ENCODE measurements at regions not wholly inside any gene's neighbourhood (a gene's known extent, or its start where the extent isn't known, plus 50 kb on each side); places are given as distances from the start of the nearest gene placed in this dataset.

GRCh38 chr2:66382091-66382490 lies 52.8 kb upstream of the MEIS1 start:
- Histone ChIP-seq H3K27ac (replicated peaks) (no peak overlapping the region), H3K27me3 (ENCODE audit: insufficient read depth, poor library complexity, severe bottlenecking) (no peaks in the 10 kb centered on the region), H3K4me3 (replicated peaks; ENCODE audit: insufficient read depth, low read length) (no peak overlapping the region)
- TF ChIP-seq SPI1 (IDR thresholded peaks at IDR 0.05; ENCODE audit: borderline replicate concordance, low read depth): no peak
- no peak for DNase-seq (ENCODE audit: low read depth in 1 of 2, low spot score in 1 of 2)

- no peak for DNase-seq (ENCODE audit: low read depth in 1 of 2, low spot score in 1 of 2)
- H3K4me3 ChIP-seq (replicated peaks; ENCODE audit: insufficient read depth, low read length): no peak overlapping the region
- no peak overlapping the region for H3K27ac ChIP-seq (replicated peaks)
- no peaks in the 10 kb centered on the region for H3K27me3 ChIP-seq (ENCODE audit: insufficient read depth, poor library complexity, severe bottlenecking)
- TF ChIP-seq CTCF (IDR thresholded peaks at IDR 0.05; ENCODE audit: insufficient read depth, low read length) (no peak), SPI1 (IDR thresholded peaks at IDR 0.05; ENCODE audit: borderline replicate concordance, low read depth) (no peak), REST (IDR thresholded peaks at IDR 0.05; ENCODE audit: insufficient replicate concordance, low read depth) (no peak), POLR2AphosphoS5 (IDR thresholded peaks at IDR 0.05; ENCODE audit: low read depth) (no peak), GABPA (IDR thresholded peaks at IDR 0.05; ENCODE audit: low read depth) (no peak)
Observed at GRCh38 chr2:66379473-66379872, 55.5 kb upstream of the MEIS1 start.

- no peak for DNase-seq (ENCODE audit: low read depth in 1 of 2, low spot score in 1 of 2)
- H3K27ac ChIP-seq (replicated peaks): no peak overlapping the region
- H3K27me3 ChIP-seq (ENCODE audit: insufficient read depth, poor library complexity, severe bottlenecking): no peaks in the 10 kb centered on the region
- TF ChIP-seq GABPA (IDR thresholded peaks at IDR 0.05; ENCODE audit: low read depth) (no peak), CTCF (IDR thresholded peaks at IDR 0.05; ENCODE audit: insufficient read depth, low read length) (no peak), POLR2AphosphoS5 (IDR thresholded peaks at IDR 0.05; ENCODE audit: low read depth) (no peak)
- H3K4me3 ChIP-seq (replicated peaks; ENCODE audit: insufficient read depth, low read length): no peak overlapping the region
Observed at GRCh38 chr2:66377832-66378231, 57.1 kb upstream of the MEIS1 start.

- DNase-seq (ENCODE audit: low read depth in 1 of 2, low spot score in 1 of 2): no peak
- TF ChIP-seq CTCF (IDR thresholded peaks at IDR 0.05; ENCODE audit: insufficient read depth, low read length) (no peak), GABPA (IDR thresholded peaks at IDR 0.05; ENCODE audit: low read depth) (no peak), SPI1 (IDR thresholded peaks at IDR 0.05; ENCODE audit: borderline replicate concordance, low read depth) (no peak), POLR2AphosphoS5 (IDR thresholded peaks at IDR 0.05; ENCODE audit: low read depth) (no peak), REST (IDR thresholded peaks at IDR 0.05; ENCODE audit: insufficient replicate concordance, low read depth) (no peak)
- no peak overlapping the region for H3K4me3 ChIP-seq (replicated peaks; ENCODE audit: insufficient read depth, low read length)
- H3K27me3 ChIP-seq (ENCODE audit: insufficient read depth, poor library complexity, severe bottlenecking): no peaks in the 10 kb centered on the region
- H3K27ac ChIP-seq (replicated peaks): no peak overlapping the region
Observed at GRCh38 chr2:66370824-66371223, 64.1 kb upstream of the MEIS1 start.

All from HL-60 (cell line).